ENCODE measurements at regions not wholly inside any gene's neighbourhood (a gene's known extent, or its start where the extent isn't known, plus 50 kb on each side); places are given as distances from the start of the nearest gene placed in this dataset.

GRCh38 chr20:61125076-61125475 is 127.0 kb upstream of the CDH4 start:
- no peak for DNase-seq (ENCODE audit: low spot score)

GRCh38 chr20:61125546-61126180 is 126.4 kb upstream of the CDH4 start:
- no peak for DNase-seq (ENCODE audit: low spot score)

- DNase-seq (ENCODE audit: low spot score), result no peak
Observed at GRCh38 chr20:61126369-61127195, 125.5 kb upstream of the CDH4 start.

GRCh38 chr20:61127311-61128039 is 124.6 kb upstream of the CDH4 start:
- DNase-seq (ENCODE audit: low spot score), result no peak

GRCh38 chr20:61128701-61129269 is 123.3 kb upstream of the CDH4 start:
- DNase-seq (ENCODE audit: low spot score), result no peak

GRCh38 chr20:61129311-61129710 is 122.8 kb upstream of the CDH4 start:
- no peak for DNase-seq (ENCODE audit: low spot score)

- DNase-seq (ENCODE audit: low spot score), result no peak
Observed at GRCh38 chr20:61130156-61130555, 121.9 kb upstream of the CDH4 start.

GRCh38 chr20:61131944-61132343 is 120.1 kb upstream of the CDH4 start:
- DNase-seq (ENCODE audit: low spot score), result no peak

- DNase-seq (ENCODE audit: low spot score), result no peak
Observed at GRCh38 chr20:61133611-61134010, 118.5 kb upstream of the CDH4 start.

- DNase-seq (ENCODE audit: low spot score), result no peak
Observed at GRCh38 chr20:61134296-61135030, 117.6 kb upstream of the CDH4 start.

GRCh38 chr20:61135266-61135665 is 116.8 kb upstream of the CDH4 start:
- DNase-seq (ENCODE audit: low spot score), result no peak

GRCh38 chr20:61135968-61136367 is 116.1 kb upstream of the CDH4 start:
- DNase-seq (ENCODE audit: low spot score), result no peak

GRCh38 chr20:61138566-61138965 is 113.5 kb upstream of the CDH4 start:
- no peak for DNase-seq (ENCODE audit: low spot score)

- no peak for DNase-seq (ENCODE audit: low spot score)
Observed at GRCh38 chr20:61139031-61139430, 113.0 kb upstream of the CDH4 start.

- no peak for DNase-seq (ENCODE audit: low spot score)
Observed at GRCh38 chr20:61140576-61140975, 111.5 kb upstream of the CDH4 start.

GRCh38 chr20:61146023-61146422 is 106.0 kb upstream of the CDH4 start:
- no peak for DNase-seq (ENCODE audit: low spot score)

- DNase-seq (ENCODE audit: low spot score), result no peak
Observed at GRCh38 chr20:61149636-61150035, 102.4 kb upstream of the CDH4 start.

GRCh38 chr20:61157301-61157700 is 94.8 kb upstream of the CDH4 start:
- no peak for DNase-seq (ENCODE audit: low spot score)

- no peak for DNase-seq (ENCODE audit: low spot score)
Observed at GRCh38 chr20:61159957-61160686, 91.9 kb upstream of the CDH4 start.

GRCh38 chr20:61161726-61162390 is 90.2 kb upstream of the CDH4 start:
- no peak for DNase-seq (ENCODE audit: low spot score)

GRCh38 chr20:61162451-61162850 is 89.6 kb upstream of the CDH4 start:
- no peak for DNase-seq (ENCODE audit: low spot score)
